Mammary epithelial cell (primary cell): ENCODE measurements at regions not wholly inside any gene's neighbourhood (a gene's known extent, or its start where the extent isn't known, plus 50 kb on each side); places are given as distances from the start of the nearest gene placed in this dataset.

ENCODE experiments used
- EZH2 ChIP-seq: IDR thresholded peaks from 2 replicates; pipeline ENCODE4 v1.6.1; 2012; ENCODE audit warnings: low read length, inconsistent platforms, borderline replicate concordance
- TF ChIP-seq, protein P1 (sequence below), 2 donors: IDR thresholded peaks in 1 of 2; conservative IDR thresholded peaks in 1 of 2; 2 replicates each; pipeline ENCODE4 v1.5.1; 2011 to 2012; ENCODE audit warnings: inconsistent platforms in 2 of 2, low read length in 2 of 2, mild to moderate bottlenecking in 2 of 2, control low read depth in 1 of 2, low read depth in 1 of 2; ENCODE audit not compliant: insufficient read depth in 1 of 2; ENCODE audit errors: extremely low read depth in 1 of 2

DNA sequence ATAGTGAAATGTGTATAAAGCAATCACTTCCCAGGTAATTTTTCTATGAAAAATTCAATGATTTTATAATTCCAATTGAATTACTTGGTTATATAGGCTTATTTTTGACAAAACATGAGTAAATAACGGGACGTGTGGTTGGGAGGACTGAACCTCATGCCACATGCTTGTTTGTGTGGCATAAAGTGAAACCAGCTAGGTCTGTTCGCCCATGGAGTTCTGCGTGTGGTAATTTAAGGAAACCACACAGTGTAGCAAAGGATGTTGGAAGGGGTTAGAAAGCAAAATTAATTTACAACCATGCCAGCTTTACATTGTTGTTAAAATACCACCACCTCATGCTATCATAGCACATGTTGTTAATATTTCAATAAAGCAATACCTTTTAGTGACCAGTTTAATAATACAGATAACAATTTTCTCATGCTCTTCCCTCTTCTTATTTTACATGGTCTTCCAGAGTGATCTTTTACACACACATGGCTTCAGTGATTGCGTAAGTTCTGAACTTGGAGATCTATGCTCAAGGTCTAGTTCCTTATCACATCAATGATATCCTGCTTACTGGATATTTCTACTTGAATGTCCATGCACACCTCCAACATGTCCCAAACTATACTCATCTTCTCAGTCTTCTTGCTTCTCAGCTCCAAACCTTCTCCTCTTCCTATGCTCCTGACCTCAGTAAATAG lies 156.4 kb upstream of the ITGA4 start:
- TF ChIP-seq, protein P1, sequence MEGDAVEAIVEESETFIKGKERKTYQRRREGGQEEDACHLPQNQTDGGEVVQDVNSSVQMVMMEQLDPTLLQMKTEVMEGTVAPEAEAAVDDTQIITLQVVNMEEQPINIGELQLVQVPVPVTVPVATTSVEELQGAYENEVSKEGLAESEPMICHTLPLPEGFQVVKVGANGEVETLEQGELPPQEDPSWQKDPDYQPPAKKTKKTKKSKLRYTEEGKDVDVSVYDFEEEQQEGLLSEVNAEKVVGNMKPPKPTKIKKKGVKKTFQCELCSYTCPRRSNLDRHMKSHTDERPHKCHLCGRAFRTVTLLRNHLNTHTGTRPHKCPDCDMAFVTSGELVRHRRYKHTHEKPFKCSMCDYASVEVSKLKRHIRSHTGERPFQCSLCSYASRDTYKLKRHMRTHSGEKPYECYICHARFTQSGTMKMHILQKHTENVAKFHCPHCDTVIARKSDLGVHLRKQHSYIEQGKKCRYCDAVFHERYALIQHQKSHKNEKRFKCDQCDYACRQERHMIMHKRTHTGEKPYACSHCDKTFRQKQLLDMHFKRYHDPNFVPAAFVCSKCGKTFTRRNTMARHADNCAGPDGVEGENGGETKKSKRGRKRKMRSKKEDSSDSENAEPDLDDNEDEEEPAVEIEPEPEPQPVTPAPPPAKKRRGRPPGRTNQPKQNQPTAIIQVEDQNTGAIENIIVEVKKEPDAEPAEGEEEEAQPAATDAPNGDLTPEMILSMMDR (conservative IDR thresholded peaks at IDR 0.05 in 1 of 2, IDR thresholded peaks at IDR 0.05 in 1 of 2; ENCODE audit: extremely low read depth in 1 of 2, insufficient read depth in 1 of 2, low read depth in 1 of 2, low read length in 2 of 2): no peak
- no peak for TF ChIP-seq EZH2
